GM21576 (cell line): ENCODE measurements at regions not wholly inside any gene's neighbourhood (a gene's known extent, or its start where the extent isn't known, plus 50 kb on each side); places are given as distances from the start of the nearest gene placed in this dataset.

ENCODE experiments used
- ATAC-seq: cut with Tn5 transposase; IDR thresholded peaks from one replicate; pipeline ENCODE4 v1.9.1; 2021; ENCODE audit warnings: mild to moderate bottlenecking, moderate library complexity; ENCODE audit not compliant: unreplicated experiment

- ATAC-seq = no peak
These were observed 256.4 kb upstream of the SOX21 start for GRCh38 chr13:94968757-94969086.

- ATAC-seq = no peak
These were observed 255.9 kb upstream of the SOX21 start for GRCh38 chr13:94968040-94968756.

- ATAC-seq = no peak
These were observed 255.1 kb upstream of the SOX21 start for GRCh38 chr13:94967183-94968039.

- ATAC-seq = no peak
These were observed 254.1 kb upstream of the SOX21 start for GRCh38 chr13:94966422-94966955.

- ATAC-seq = no peak
These were observed 247.3 kb upstream of the SOX21 start for GRCh38 chr13:94959626-94960025.

GRCh38 chr13:94956417-94957110 lies 244.2 kb upstream of the SOX21 start:
- ATAC-seq = no peak

GRCh38 chr13:94952787-94953186 lies 240.4 kb upstream of the SOX21 start:
- no peak for ATAC-seq

GRCh38 chr13:94950303-94950702 lies 238.0 kb upstream of the SOX21 start:
- ATAC-seq = no peak

- no peak for ATAC-seq
These were observed 235.6 kb upstream of the SOX21 start for GRCh38 chr13:94947965-94948371.

GRCh38 chr13:94947392-94947791 lies 235.0 kb upstream of the SOX21 start:
- ATAC-seq = no peak

GRCh38 chr13:94946039-94946438 lies 233.7 kb upstream of the SOX21 start:
- ATAC-seq = no peak

GRCh38 chr13:94938124-94938523 lies 225.8 kb upstream of the SOX21 start:
- ATAC-seq = no peak

GRCh38 chr13:94936633-94937032 lies 224.3 kb upstream of the SOX21 start:
- no peak for ATAC-seq

GRCh38 chr13:94933936-94934335 lies 221.6 kb upstream of the SOX21 start:
- ATAC-seq = no peak

- ATAC-seq = no peak
These were observed 220.9 kb upstream of the SOX21 start for GRCh38 chr13:94933230-94933751.

GRCh38 chr13:94928127-94928775 lies 215.9 kb upstream of the SOX21 start:
- no peak for ATAC-seq

GRCh38 chr13:94925263-94925662 lies 212.9 kb upstream of the SOX21 start:
- no peak for ATAC-seq

- ATAC-seq = no peak
These were observed 208.8 kb upstream of the SOX21 start for GRCh38 chr13:94921181-94921580.

GRCh38 chr13:94920578-94920977 lies 208.2 kb upstream of the SOX21 start:
- ATAC-seq = no peak

- no peak for ATAC-seq
These were observed 205.5 kb upstream of the SOX21 start for GRCh38 chr13:94917824-94918223.

- ATAC-seq = no peak
These were observed 202.6 kb upstream of the SOX21 start for GRCh38 chr13:94914895-94915294.
